ENCODE measurements at regions not wholly inside any gene's neighbourhood (a gene's known extent, or its start where the extent isn't known, plus 50 kb on each side); places are given as distances from the start of the nearest gene placed in this dataset.

GRCh38 chr14:97462081-97462480 is 664.9 kb downstream of the VRK1 start:
- DNase-seq = no peak

GRCh38 chr14:97468220-97468619 is 671.0 kb downstream of the VRK1 start:
- no peak for DNase-seq

- DNase-seq = no peak
Observed at GRCh38 chr14:97477353-97477752, 680.2 kb downstream of the VRK1 start.

GRCh38 chr14:97485201-97485600 is 688.0 kb downstream of the VRK1 start:
- DNase-seq = no peak

- DNase-seq = no peak
Observed at GRCh38 chr14:97486601-97487120, 689.5 kb downstream of the VRK1 start.

- no peak for DNase-seq
Observed at GRCh38 chr14:97489750-97490149, 692.6 kb downstream of the VRK1 start.

- no peak for DNase-seq
Observed at GRCh38 chr14:97490521-97491070, 693.4 kb downstream of the VRK1 start.

- DNase-seq = peak; percentile 64
Observed at GRCh38 chr14:97491697-97492096, 694.5 kb downstream of the VRK1 start.

- no peak for DNase-seq
Observed at GRCh38 chr14:97499790-97500481, 702.8 kb downstream of the VRK1 start.

- DNase-seq = no peak
Observed at GRCh38 chr14:97506626-97507025, 709.4 kb downstream of the VRK1 start.

- no peak for DNase-seq
Observed at GRCh38 chr14:97513891-97514290, 716.7 kb downstream of the VRK1 start.

GRCh38 chr14:97517566-97518234 is 720.5 kb downstream of the VRK1 start:
- DNase-seq = no peak

- no peak for DNase-seq
Observed at GRCh38 chr14:97523936-97524335, 726.8 kb downstream of the VRK1 start.

- no peak for DNase-seq
Observed at GRCh38 chr14:97524589-97525319, 727.6 kb downstream of the VRK1 start.

- no peak for DNase-seq
Observed at GRCh38 chr14:97527993-97528392, 730.8 kb downstream of the VRK1 start.

- no peak for DNase-seq
Observed at GRCh38 chr14:97532052-97532451, 734.9 kb downstream of the VRK1 start.

GRCh38 chr14:97536421-97536820 is 739.2 kb downstream of the VRK1 start:
- DNase-seq = no peak

GRCh38 chr14:97538749-97539410 is 741.7 kb downstream of the VRK1 start:
- DNase-seq = no peak

- DNase-seq = no peak
Observed at GRCh38 chr14:97539411-97539795, 742.2 kb downstream of the VRK1 start.

GRCh38 chr14:97539884-97540283 is 742.7 kb downstream of the VRK1 start:
- DNase-seq = no peak

- no peak for DNase-seq
Observed at GRCh38 chr14:97543221-97543620, 746.0 kb downstream of the VRK1 start.

- no peak for DNase-seq
Observed at GRCh38 chr14:97543816-97544215, 746.6 kb downstream of the VRK1 start.

GRCh38 chr14:97544571-97544970 is 747.4 kb downstream of the VRK1 start:
- no peak for DNase-seq

All from NCI-H2171 (cell line).